HL-60 (cell line): ENCODE measurements at regions not wholly inside any gene's neighbourhood (a gene's known extent, or its start where the extent isn't known, plus 50 kb on each side); places are given as distances from the start of the nearest gene placed in this dataset.

ENCODE experiments used
- DNase-seq, 2 experiments: peaks; one replicate each; pipeline ENCODE4 v3.0.0-alpha.2; 2010 to 2020; ENCODE audit warnings: low read depth in 1 of 2, low spot score in 1 of 2
- H3K27ac ChIP-seq: fragments of 250-450 bp; sonication (Bioruptor Pico); replicated peaks from 2 replicates; pipeline ENCODE4 v1.5.1; 2020; ENCODE audit warnings: mild to moderate bottlenecking, moderate library complexity
- H3K27me3 ChIP-seq: fragments of 250-450 bp; sonication (Bioruptor Pico); 2 replicates; pipeline ENCODE4 v1.5.1; 2021; ENCODE audit warnings: mild to moderate bottlenecking, moderate library complexity; ENCODE audit not compliant: insufficient read depth, poor library complexity, severe bottlenecking
- H3K4me3 ChIP-seq: replicated peaks from 2 replicates; pipeline ENCODE4 v1.5.1; 2011; ENCODE audit warnings: mild to moderate bottlenecking, control low read depth, low read length; ENCODE audit not compliant: insufficient read depth
- GABPA ChIP-seq: IDR thresholded peaks from 2 replicates; pipeline ENCODE4 v1.6.1; 2012; ENCODE audit warnings: low read depth
- POLR2AphosphoS5 ChIP-seq: IDR thresholded peaks from 2 replicates; pipeline ENCODE4 v1.6.1; 2012; ENCODE audit warnings: low read depth
- SPI1 ChIP-seq: IDR thresholded peaks from 2 replicates; pipeline ENCODE4 v1.6.1; 2012; ENCODE audit warnings: low read depth, mild to moderate bottlenecking, borderline replicate concordance
- TF ChIP-seq, protein P1 (sequence below): IDR thresholded peaks from 2 replicates; pipeline ENCODE4 v1.6.1; 2012; ENCODE audit warnings: low read depth; ENCODE audit not compliant: insufficient replicate concordance
- TF ChIP-seq, protein P2 (sequence below): IDR thresholded peaks from one replicate; pipeline ENCODE4 v1.5.1; 2011; ENCODE audit warnings: low read length, control low read depth, inconsistent platforms; ENCODE audit not compliant: insufficient read depth

DNA sequence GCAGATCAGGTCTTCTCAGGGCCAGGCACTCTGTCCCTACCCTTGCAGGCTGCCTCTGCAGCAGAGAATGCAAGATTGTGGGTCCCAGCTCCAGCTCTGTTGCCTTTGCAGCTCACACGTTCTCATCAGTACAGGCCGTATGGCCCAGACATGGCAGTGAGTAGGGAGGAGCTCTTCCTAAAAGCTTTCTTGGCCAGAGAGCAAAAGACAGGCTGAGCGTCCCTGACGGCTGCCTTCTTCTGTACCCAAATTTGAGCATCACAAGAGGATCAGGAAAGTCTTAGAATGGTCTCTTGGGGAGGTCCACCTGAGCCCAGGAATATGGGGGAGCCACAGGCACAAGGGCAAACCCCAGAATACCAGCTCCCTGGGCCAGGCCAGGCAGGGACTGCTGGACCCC lies 266.3 kb upstream of the ZMIZ1 start:
- Histone ChIP-seq H3K4me3 (no peak overlapping the region), H3K27ac (no peak overlapping the region), H3K27me3 (no peaks in the 10 kb centered on the region)
- no peak for TF ChIP-seq GABPA
- no peak for TF ChIP-seq POLR2AphosphoS5
- TF ChIP-seq, protein P1, sequence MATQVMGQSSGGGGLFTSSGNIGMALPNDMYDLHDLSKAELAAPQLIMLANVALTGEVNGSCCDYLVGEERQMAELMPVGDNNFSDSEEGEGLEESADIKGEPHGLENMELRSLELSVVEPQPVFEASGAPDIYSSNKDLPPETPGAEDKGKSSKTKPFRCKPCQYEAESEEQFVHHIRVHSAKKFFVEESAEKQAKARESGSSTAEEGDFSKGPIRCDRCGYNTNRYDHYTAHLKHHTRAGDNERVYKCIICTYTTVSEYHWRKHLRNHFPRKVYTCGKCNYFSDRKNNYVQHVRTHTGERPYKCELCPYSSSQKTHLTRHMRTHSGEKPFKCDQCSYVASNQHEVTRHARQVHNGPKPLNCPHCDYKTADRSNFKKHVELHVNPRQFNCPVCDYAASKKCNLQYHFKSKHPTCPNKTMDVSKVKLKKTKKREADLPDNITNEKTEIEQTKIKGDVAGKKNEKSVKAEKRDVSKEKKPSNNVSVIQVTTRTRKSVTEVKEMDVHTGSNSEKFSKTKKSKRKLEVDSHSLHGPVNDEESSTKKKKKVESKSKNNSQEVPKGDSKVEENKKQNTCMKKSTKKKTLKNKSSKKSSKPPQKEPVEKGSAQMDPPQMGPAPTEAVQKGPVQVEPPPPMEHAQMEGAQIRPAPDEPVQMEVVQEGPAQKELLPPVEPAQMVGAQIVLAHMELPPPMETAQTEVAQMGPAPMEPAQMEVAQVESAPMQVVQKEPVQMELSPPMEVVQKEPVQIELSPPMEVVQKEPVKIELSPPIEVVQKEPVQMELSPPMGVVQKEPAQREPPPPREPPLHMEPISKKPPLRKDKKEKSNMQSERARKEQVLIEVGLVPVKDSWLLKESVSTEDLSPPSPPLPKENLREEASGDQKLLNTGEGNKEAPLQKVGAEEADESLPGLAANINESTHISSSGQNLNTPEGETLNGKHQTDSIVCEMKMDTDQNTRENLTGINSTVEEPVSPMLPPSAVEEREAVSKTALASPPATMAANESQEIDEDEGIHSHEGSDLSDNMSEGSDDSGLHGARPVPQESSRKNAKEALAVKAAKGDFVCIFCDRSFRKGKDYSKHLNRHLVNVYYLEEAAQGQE, result no peak
- TF ChIP-seq, protein P2, sequence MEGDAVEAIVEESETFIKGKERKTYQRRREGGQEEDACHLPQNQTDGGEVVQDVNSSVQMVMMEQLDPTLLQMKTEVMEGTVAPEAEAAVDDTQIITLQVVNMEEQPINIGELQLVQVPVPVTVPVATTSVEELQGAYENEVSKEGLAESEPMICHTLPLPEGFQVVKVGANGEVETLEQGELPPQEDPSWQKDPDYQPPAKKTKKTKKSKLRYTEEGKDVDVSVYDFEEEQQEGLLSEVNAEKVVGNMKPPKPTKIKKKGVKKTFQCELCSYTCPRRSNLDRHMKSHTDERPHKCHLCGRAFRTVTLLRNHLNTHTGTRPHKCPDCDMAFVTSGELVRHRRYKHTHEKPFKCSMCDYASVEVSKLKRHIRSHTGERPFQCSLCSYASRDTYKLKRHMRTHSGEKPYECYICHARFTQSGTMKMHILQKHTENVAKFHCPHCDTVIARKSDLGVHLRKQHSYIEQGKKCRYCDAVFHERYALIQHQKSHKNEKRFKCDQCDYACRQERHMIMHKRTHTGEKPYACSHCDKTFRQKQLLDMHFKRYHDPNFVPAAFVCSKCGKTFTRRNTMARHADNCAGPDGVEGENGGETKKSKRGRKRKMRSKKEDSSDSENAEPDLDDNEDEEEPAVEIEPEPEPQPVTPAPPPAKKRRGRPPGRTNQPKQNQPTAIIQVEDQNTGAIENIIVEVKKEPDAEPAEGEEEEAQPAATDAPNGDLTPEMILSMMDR, result no peak
- no peak for TF ChIP-seq SPI1
- DNase-seq, result no peak

DNA sequence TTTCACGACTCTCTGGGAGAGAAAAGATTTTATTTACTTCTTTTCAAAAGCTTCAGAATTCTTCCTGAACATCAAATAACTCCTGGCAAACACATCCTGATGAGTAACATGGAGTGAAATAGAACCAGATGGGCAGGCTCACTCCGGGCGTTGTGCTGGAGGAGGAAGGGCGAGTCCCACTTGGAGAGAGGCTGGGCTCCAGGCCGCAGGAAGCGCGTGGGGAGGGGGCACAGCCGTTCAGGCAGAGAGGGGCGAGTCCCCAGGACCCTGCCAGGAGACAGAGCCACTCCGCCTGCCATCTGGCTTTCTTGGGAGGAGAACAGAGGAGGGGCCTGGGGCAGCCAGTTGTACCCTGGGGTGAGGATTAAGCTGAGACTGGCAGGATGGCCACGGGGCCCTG lies 265.9 kb upstream of the ZMIZ1 start:
- Histone ChIP-seq H3K27ac (no peak overlapping the region), H3K4me3 (no peak overlapping the region), H3K27me3 (no peaks in the 10 kb centered on the region)
- DNase-seq, result no peak
- TF ChIP-seq, protein P2, result no peak
- no peak for TF ChIP-seq GABPA
- TF ChIP-seq, protein P1, result no peak
- no peak for TF ChIP-seq POLR2AphosphoS5

DNA sequence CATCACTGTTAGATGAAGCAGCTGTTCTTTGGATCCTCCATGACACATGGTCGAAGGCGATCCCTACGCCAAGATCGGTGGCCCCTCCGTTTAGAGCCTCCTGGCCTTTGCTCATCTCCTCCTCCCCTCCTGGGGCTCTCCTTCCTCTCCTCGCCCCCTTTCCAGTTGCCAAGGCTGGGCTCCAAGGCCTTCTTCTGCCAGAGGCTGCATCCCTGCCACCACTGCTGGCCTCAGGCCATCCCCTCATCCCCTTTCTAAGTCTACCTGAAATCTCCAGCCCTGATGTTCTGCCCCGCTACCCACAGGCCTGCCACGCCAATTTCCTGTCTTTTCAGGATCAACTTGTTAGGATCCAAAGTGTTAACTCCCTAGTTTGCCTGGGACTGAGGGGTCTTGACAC lies 265.1 kb upstream of the ZMIZ1 start:
- Histone ChIP-seq H3K4me3 (no peak overlapping the region), H3K27ac (no peak overlapping the region), H3K27me3 (no peaks in the 10 kb centered on the region)
- no peak for DNase-seq
- TF ChIP-seq SPI1 (no peak), GABPA (no peak), POLR2AphosphoS5 (no peak)
- TF ChIP-seq, protein P1, result no peak
